Neural progenitor cell (in vitro differentiated cells): ENCODE measurements at regions not wholly inside any gene's neighbourhood (a gene's known extent, or its start where the extent isn't known, plus 50 kb on each side); places are given as distances from the start of the nearest gene placed in this dataset.

ENCODE experiments used
- CTCF ChIP-seq: fragments of 200-600 bp; sonication (generic); IDR thresholded peaks from 2 replicates; pipeline ENCODE4 v1.5.1; 2017; ENCODE audit warnings: antibody characterized with exemption, mild to moderate bottlenecking
- EZH2 ChIP-seq: fragments of 200-600 bp; sonication (generic); IDR thresholded peaks from 2 replicates; pipeline ENCODE4 v1.6.1; 2017; ENCODE audit warnings: antibody characterized with exemption, mild to moderate bottlenecking, moderate library complexity

- no peak for TF ChIP-seq CTCF
- TF ChIP-seq EZH2, result no peak
Observed at GRCh38 chr9:84557751-84558150, 111.8 kb upstream of the NTRK2 start.
